ENCODE measurements at regions not wholly inside any gene's neighbourhood (a gene's known extent, or its start where the extent isn't known, plus 50 kb on each side); places are given as distances from the start of the nearest gene placed in this dataset.

GRCh38 chr2:220209093-220209492, 581.7 kb downstream of the SLC4A3 start:
- no peak for ATAC-seq
- in situ Hi-C loops (cut with MboI; ENCODE audit: low sequenced_read_pairs in 4 of 4), result no loop called here
- no peaks in the 10 kb centered on the region for H3K9me3 ChIP-seq

GRCh38 chr2:220209751-220210150, 582.3 kb downstream of the SLC4A3 start:
- Histone ChIP-seq H3K9me3 (no peaks in the 10 kb centered on the region), H3K27me3 (no peaks in the 10 kb centered on the region), H3K4me1 (no peaks in the 10 kb centered on the region), H3K27ac (no peak overlapping the region), H3K4me3 (no peak overlapping the region), H3K36me3 (no peaks in the 10 kb centered on the region)
- in situ Hi-C loops (cut with MboI; ENCODE audit: low sequenced_read_pairs in 4 of 4), result no loop called here
- TF ChIP-seq POLR2A (IDR thresholded peaks at IDR 0.05), result no peak
- no peak for TF ChIP-seq CTCF (IDR thresholded peaks at IDR 0.05 in 4 of 5, conservative IDR thresholded peaks at IDR 0.05 in 1 of 5)
- ATAC-seq (no peak), DNase-seq (no peak)
- intact Hi-C loops (cut with DNase I; ENCODE audit: low total_unique reads), result no loop called here

More at GRCh38 chr2:220209093-220209492, 581.7 kb downstream of the SLC4A3 start:
- TF ChIP-seq POLR2A (IDR thresholded peaks at IDR 0.05) (no peak), CTCF (IDR thresholded peaks at IDR 0.05 in 4 of 5, conservative IDR thresholded peaks at IDR 0.05 in 1 of 5) (no peak)
- Histone ChIP-seq H3K4me1 (no peaks in the 10 kb centered on the region), H3K4me3 (no peak overlapping the region), H3K36me3 (no peaks in the 10 kb centered on the region), H3K27ac (no peak overlapping the region), H3K27me3 (no peaks in the 10 kb centered on the region)
- DNase-seq, result no peak
- intact Hi-C loops (cut with DNase I; ENCODE audit: low total_unique reads), result no loop called here

GRCh38 chr2:220212296-220213080, 585.1 kb downstream of the SLC4A3 start:
- TF ChIP-seq CTCF (IDR thresholded peaks at IDR 0.05 in 4 of 5, conservative IDR thresholded peaks at IDR 0.05 in 1 of 5), result no peak
- no peak for TF ChIP-seq POLR2A (IDR thresholded peaks at IDR 0.05)
- in situ Hi-C loops (cut with MboI; ENCODE audit: low sequenced_read_pairs in 4 of 4), result no loop called here

GRCh38 chr2:220215785-220216184, 588.4 kb downstream of the SLC4A3 start:
- Histone ChIP-seq H3K9me3 (no peaks in the 10 kb centered on the region), H3K27me3 (no peaks in the 10 kb centered on the region), H3K27ac (no peak overlapping the region), H3K36me3 (no peaks in the 10 kb centered on the region), H3K4me1 (no peaks in the 10 kb centered on the region), H3K4me3 (no peak overlapping the region)
- in situ Hi-C loops (cut with MboI; ENCODE audit: low sequenced_read_pairs in 4 of 4) (no loop called here), intact Hi-C loops (cut with DNase I; ENCODE audit: low total_unique reads) (no loop called here)
- ATAC-seq, result no peak
- no peak for DNase-seq
- TF ChIP-seq CTCF (IDR thresholded peaks at IDR 0.05 in 4 of 5, conservative IDR thresholded peaks at IDR 0.05 in 1 of 5) (no peak), POLR2A (IDR thresholded peaks at IDR 0.05) (no peak)

More at GRCh38 chr2:220212296-220213080, 585.1 kb downstream of the SLC4A3 start:
- ATAC-seq, result no peak
- intact Hi-C loops (cut with DNase I; ENCODE audit: low total_unique reads), result no loop called here
- Histone ChIP-seq H3K27ac (no peak overlapping the region), H3K4me3 (no peak overlapping the region), H3K36me3 (no peaks in the 10 kb centered on the region), H3K9me3 (no peaks in the 10 kb centered on the region), H3K4me1 (no peaks in the 10 kb centered on the region), H3K27me3 (no peaks in the 10 kb centered on the region)
- DNase-seq, result no peak

Measured in gastrocnemius medialis (tissue), 4 donors.